PC-9 (cell line): ENCODE measurements at regions not wholly inside any gene's neighbourhood (a gene's known extent, or its start where the extent isn't known, plus 50 kb on each side); places are given as distances from the start of the nearest gene placed in this dataset.

ENCODE experiments used
- CTCF ChIP-seq: fragments of 200-600 bp; sonication (generic); conservative IDR thresholded peaks from 2 replicates; pipeline ENCODE4 v1.6.1; 2017; ENCODE audit warnings: mixed run types, antibody characterized with exemption, mild to moderate bottlenecking, moderate library complexity
- EZH2 ChIP-seq: fragments of 200-600 bp; sonication (generic); IDR thresholded peaks from 2 replicates; pipeline ENCODE4 v1.8.0; 2017; ENCODE audit warnings: antibody characterized with exemption, low read depth

- TF ChIP-seq CTCF (no peak), EZH2 (no peak)
Measured at GRCh38 chr7:96920064-96920463, 85.3 kb upstream of the DLX6 start.
